CD8-positive, alpha-beta memory T cell (primary cell): ENCODE measurements at regions not wholly inside any gene's neighbourhood (a gene's known extent, or its start where the extent isn't known, plus 50 kb on each side); places are given as distances from the start of the nearest gene placed in this dataset.

Source experiments
- CTCF ChIA-PET: fragments of 350-600 bp; sonication (Branson Sonifier 250); formaldehyde crosslinking; loops from one replicate; lab custom pipeline; 2021; ENCODE audit warnings: antibody characterized with exemption; lab: Charles Lee
- POLR2A ChIA-PET: fragments of 350-600 bp; sonication (Branson Sonifier 250); formaldehyde crosslinking; loops from one replicate; lab custom pipeline; 2021; ENCODE audit warnings: antibody characterized with exemption; lab: Charles Lee
- DNase-seq, 5 donors: peaks; one replicate each; pipeline versions ENCODE4 v3.0.0 to v3.0.0-alpha.2; 2020 to 2022; ENCODE audit warnings: mixed read lengths in 1 of 5
- H3K27ac ChIP-seq: one replicate; pipeline ENCODE4 v1.7.0; 2013; ENCODE audit warnings: low read depth, mild to moderate bottlenecking, low read length, moderate library complexity
- H3K27me3 ChIP-seq: 2 replicates; pipeline ENCODE4 v1.7.0; 2013; ENCODE audit warnings: low read length, mild to moderate bottlenecking; ENCODE audit not compliant: insufficient read depth, poor library complexity, severe bottlenecking
- H3K36me3 ChIP-seq: 2 replicates; pipeline ENCODE4 v1.7.0; 2013; ENCODE audit warnings: mild to moderate bottlenecking, low read length, moderate library complexity; ENCODE audit not compliant: insufficient read depth
- H3K4me1 ChIP-seq: 2 replicates; pipeline ENCODE4 v1.7.0; 2013; ENCODE audit warnings: mild to moderate bottlenecking, low read length, moderate library complexity; ENCODE audit not compliant: insufficient read depth
- H3K4me3 ChIP-seq: 2 replicates; pipeline ENCODE4 v1.7.0; 2013; ENCODE audit warnings: mild to moderate bottlenecking, low read length
- H3K9me3 ChIP-seq: 2 replicates; pipeline ENCODE4 v1.7.0; 2013; ENCODE audit warnings: mild to moderate bottlenecking, low read length
- H3K27ac Mint-ChIP-seq, 8 donors: one replicate each; pipeline ENCODE4 v1.8.0; 2020 to 2021; ENCODE audit warnings: mixed read lengths in 8 of 8, mild to moderate bottlenecking in 6 of 8, inconsistent platforms in 3 of 8, moderate library complexity in 3 of 8
- H3K27me3 Mint-ChIP-seq, 2 donors: one replicate each; pipeline ENCODE4 v1.8.0; 2020 to 2021; ENCODE audit warnings: mixed read lengths in 2 of 2, mild to moderate bottlenecking in 1 of 2, moderate library complexity in 1 of 2
- H3K36me3 Mint-ChIP-seq, 3 donors: one replicate each; pipeline ENCODE4 v1.8.0; 2020 to 2021; ENCODE audit warnings: mixed read lengths in 3 of 3, inconsistent platforms in 1 of 3, mild to moderate bottlenecking in 1 of 3
- H3K4me1 Mint-ChIP-seq, 3 donors: one replicate each; pipeline ENCODE4 v1.8.0; 2020 to 2021; ENCODE audit warnings: mixed read lengths in 3 of 3, inconsistent platforms in 1 of 3, mild to moderate bottlenecking in 1 of 3
- H3K4me3 Mint-ChIP-seq, 7 donors: one replicate each; pipeline ENCODE4 v1.8.0; 2020 to 2021; ENCODE audit warnings: mixed read lengths in 7 of 7, mild to moderate bottlenecking in 6 of 7, moderate library complexity in 4 of 7, inconsistent platforms in 2 of 7
- H3K9me3 Mint-ChIP-seq, 5 donors: one replicate each; pipeline ENCODE4 v1.8.0; 2020 to 2022; ENCODE audit warnings: mixed read lengths in 5 of 5, mild to moderate bottlenecking in 3 of 5, moderate library complexity in 2 of 5, inconsistent platforms in 1 of 5

DNA sequence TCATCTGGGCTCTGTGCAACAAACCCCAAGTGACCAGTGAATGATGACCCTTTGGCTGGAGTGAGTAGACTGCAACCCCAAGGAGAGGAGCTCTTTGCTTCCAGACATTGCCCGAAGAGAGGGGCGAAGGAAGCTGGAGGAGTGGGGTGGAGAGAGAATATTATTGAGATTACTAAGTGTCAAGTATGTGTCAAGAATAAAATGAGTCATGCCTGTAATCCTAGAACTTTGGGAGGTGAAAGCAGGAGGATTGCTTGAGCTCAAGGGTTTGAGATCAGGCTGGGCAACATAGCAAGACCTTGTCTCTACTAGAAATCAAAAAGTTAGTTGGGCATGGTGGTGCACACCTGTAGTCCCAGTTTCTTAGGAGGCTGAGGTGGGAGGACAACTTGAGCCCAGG is 142.0 kb upstream of the CCL2 start:
- H3K9me3 Mint-ChIP-seq: peaks cover 0 to 2% (median 0%) of the 10 kb centered on the region in 5 donors
- no peaks in the 10 kb centered on the region for H3K4me1 Mint-ChIP-seq
- H3K27ac ChIP-seq: no peak overlapping the region
- no peak for DNase-seq
- peaks cover 15 to 52% of the 10 kb centered on the region in 2 donors for H3K27me3 Mint-ChIP-seq
- H3K4me3 ChIP-seq: no peak overlapping the region
- H3K27ac Mint-ChIP-seq: no peak overlapping the region
- ChIA-PET POLR2A (no interaction called here), CTCF (no interaction called here)
- no peaks in the 10 kb centered on the region for H3K4me1 ChIP-seq
- H3K4me3 Mint-ChIP-seq: no peak overlapping the region
- H3K36me3 ChIP-seq: no peaks in the 10 kb centered on the region
- no peaks in the 10 kb centered on the region for H3K36me3 Mint-ChIP-seq
- no peaks in the 10 kb centered on the region for H3K27me3 ChIP-seq
- H3K9me3 ChIP-seq: no peaks in the 10 kb centered on the region

GRCh38 chr17:34114174-34114573 is 140.9 kb upstream of the CCL2 start:
- no peak overlapping the region for H3K4me3 Mint-ChIP-seq
- DNase-seq: no peak
- no peak overlapping the region for H3K27ac ChIP-seq
- H3K36me3 ChIP-seq: no peaks in the 10 kb centered on the region
- peaks cover 0 to under 1% (median 0%) of the 10 kb centered on the region in 5 donors for H3K9me3 Mint-ChIP-seq
- no peaks in the 10 kb centered on the region for H3K4me1 ChIP-seq
- H3K27me3 ChIP-seq: no peaks in the 10 kb centered on the region
- H3K27me3 Mint-ChIP-seq: peaks cover 15 to 53% of the 10 kb centered on the region in 2 donors
- no peaks in the 10 kb centered on the region for H3K36me3 Mint-ChIP-seq
- no peaks in the 10 kb centered on the region for H3K9me3 ChIP-seq
- ChIA-PET CTCF (no interaction called here), POLR2A (no interaction called here)
- no peak overlapping the region for H3K27ac Mint-ChIP-seq
- H3K4me1 Mint-ChIP-seq: no peaks in the 10 kb centered on the region
- no peak overlapping the region for H3K4me3 ChIP-seq

DNA sequence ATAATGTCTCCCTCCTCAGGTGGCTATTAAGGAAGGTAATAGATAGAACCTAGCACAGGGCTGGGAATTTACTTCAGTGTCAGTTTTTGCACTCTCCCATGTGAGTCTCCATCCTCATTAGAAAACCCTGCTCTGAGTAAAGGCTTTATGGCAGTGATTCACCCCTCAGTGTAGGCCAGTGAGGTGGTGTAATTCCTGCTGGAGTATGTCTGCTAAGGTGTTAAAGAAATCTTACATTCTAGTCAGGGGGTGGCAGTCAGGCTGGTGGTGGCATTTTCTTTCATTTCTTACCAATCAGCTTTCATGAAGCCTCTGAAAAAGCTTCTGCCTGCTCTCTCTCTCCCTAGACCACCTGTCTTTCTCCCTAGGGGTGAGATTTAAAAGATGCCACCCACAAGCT is 138.8 kb upstream of the CCL2 start:
- Histone ChIP-seq H3K4me3 (no peak overlapping the region), H3K9me3 (no peaks in the 10 kb centered on the region), H3K27me3 (no peaks in the 10 kb centered on the region), H3K4me1 (no peaks in the 10 kb centered on the region), H3K27ac (no peak overlapping the region), H3K36me3 (no peaks in the 10 kb centered on the region)
- Mint-ChIP-seq H3K27me3 (peaks cover 8 to 44% of the 10 kb centered on the region in 2 donors), H3K27ac (no peak overlapping the region), H3K4me1 (no peaks in the 10 kb centered on the region), H3K36me3 (no peaks in the 10 kb centered on the region), H3K4me3 (no peak overlapping the region), H3K9me3 (peaks cover 0 to 2% (median 0%) of the 10 kb centered on the region in 5 donors)
- ChIA-PET CTCF (no interaction called here), POLR2A (no interaction called here)
- DNase-seq: no peak

GRCh38 chr17:34117332-34117731 is 137.8 kb upstream of the CCL2 start:
- Histone ChIP-seq H3K4me3 (no peak overlapping the region), H3K36me3 (no peaks in the 10 kb centered on the region), H3K27me3 (no peaks in the 10 kb centered on the region), H3K27ac (no peak overlapping the region), H3K9me3 (no peaks in the 10 kb centered on the region), H3K4me1 (no peaks in the 10 kb centered on the region)
- H3K36me3 Mint-ChIP-seq: no peaks in the 10 kb centered on the region
- H3K9me3 Mint-ChIP-seq: peaks cover 0 to 2% (median 0%) of the 10 kb centered on the region in 5 donors
- H3K4me1 Mint-ChIP-seq: no peaks in the 10 kb centered on the region
- peaks cover 9 to 46% of the 10 kb centered on the region in 2 donors for H3K27me3 Mint-ChIP-seq
- CTCF ChIA-PET: no interaction called here
- POLR2A ChIA-PET: no interaction called here
- no peak for DNase-seq
- no peak overlapping the region for H3K4me3 Mint-ChIP-seq
- no peak overlapping the region for H3K27ac Mint-ChIP-seq

GRCh38 chr17:34117811-34118210 is 137.3 kb upstream of the CCL2 start:
- Histone ChIP-seq H3K27me3 (no peaks in the 10 kb centered on the region), H3K4me1 (no peaks in the 10 kb centered on the region), H3K36me3 (no peaks in the 10 kb centered on the region), H3K4me3 (no peak overlapping the region), H3K27ac (no peak overlapping the region), H3K9me3 (no peaks in the 10 kb centered on the region)
- DNase-seq: no peak
- H3K27me3 Mint-ChIP-seq: peaks cover 8 to 43% of the 10 kb centered on the region in 2 donors
- no peak overlapping the region for H3K27ac Mint-ChIP-seq
- H3K9me3 Mint-ChIP-seq: peaks cover 0 to 2% (median 0%) of the 10 kb centered on the region in 5 donors
- CTCF ChIA-PET: no interaction called here
- H3K4me3 Mint-ChIP-seq: no peak overlapping the region
- POLR2A ChIA-PET: no interaction called here
- no peaks in the 10 kb centered on the region for H3K36me3 Mint-ChIP-seq
- H3K4me1 Mint-ChIP-seq: no peaks in the 10 kb centered on the region

GRCh38 chr17:34118564-34118963 is 136.5 kb upstream of the CCL2 start:
- H3K4me3 Mint-ChIP-seq: no peak overlapping the region
- Histone ChIP-seq H3K4me3 (no peak overlapping the region), H3K36me3 (no peaks in the 10 kb centered on the region), H3K27ac (no peak overlapping the region), H3K9me3 (no peaks in the 10 kb centered on the region), H3K4me1 (no peaks in the 10 kb centered on the region), H3K27me3 (no peaks in the 10 kb centered on the region)
- peaks cover 7 to 40% of the 10 kb centered on the region in 2 donors for H3K27me3 Mint-ChIP-seq
- no peak overlapping the region for H3K27ac Mint-ChIP-seq
- no peaks in the 10 kb centered on the region for H3K36me3 Mint-ChIP-seq
- CTCF ChIA-PET: no interaction called here
- H3K9me3 Mint-ChIP-seq: peaks cover 0 to 2% (median 0%) of the 10 kb centered on the region in 5 donors
- no peaks in the 10 kb centered on the region for H3K4me1 Mint-ChIP-seq
- POLR2A ChIA-PET: no interaction called here
- DNase-seq: no peak

- H3K36me3 ChIP-seq: no peaks in the 10 kb centered on the region
- H3K4me1 ChIP-seq: no peaks in the 10 kb centered on the region
- peaks cover 10 to 39% of the 10 kb centered on the region in 2 donors for H3K27me3 Mint-ChIP-seq
- H3K4me3 Mint-ChIP-seq: no peak overlapping the region
- CTCF ChIA-PET: no interaction called here
- H3K36me3 Mint-ChIP-seq: no peaks in the 10 kb centered on the region
- no peak for DNase-seq
- no peaks in the 10 kb centered on the region for H3K4me1 Mint-ChIP-seq
- no peak overlapping the region for H3K27ac Mint-ChIP-seq
- peaks cover 0 to 2% (median 0%) of the 10 kb centered on the region in 5 donors for H3K9me3 Mint-ChIP-seq
- no peak overlapping the region for H3K27ac ChIP-seq
- no peak overlapping the region for H3K4me3 ChIP-seq
- H3K9me3 ChIP-seq: no peaks in the 10 kb centered on the region
- POLR2A ChIA-PET: no interaction called here
- no peaks in the 10 kb centered on the region for H3K27me3 ChIP-seq
These were observed 133.8 kb upstream of the CCL2 start for GRCh38 chr17:34121311-34121710.

GRCh38 chr17:34122515-34122914 is 132.6 kb upstream of the CCL2 start:
- no peaks in the 10 kb centered on the region for H3K27me3 ChIP-seq
- no peaks in the 10 kb centered on the region for H3K36me3 Mint-ChIP-seq
- no peak overlapping the region for H3K27ac Mint-ChIP-seq
- no peaks in the 10 kb centered on the region for H3K9me3 ChIP-seq
- no peaks in the 10 kb centered on the region for H3K36me3 ChIP-seq
- POLR2A ChIA-PET: no interaction called here
- H3K4me1 Mint-ChIP-seq: no peaks in the 10 kb centered on the region
- no peak overlapping the region for H3K4me3 ChIP-seq
- peaks cover 0 to 2% (median 0%) of the 10 kb centered on the region in 5 donors for H3K9me3 Mint-ChIP-seq
- H3K4me3 Mint-ChIP-seq: no peak overlapping the region
- no peaks in the 10 kb centered on the region for H3K4me1 ChIP-seq
- H3K27ac ChIP-seq: no peak overlapping the region
- no peak for DNase-seq
- H3K27me3 Mint-ChIP-seq: peaks cover 10 to 41% of the 10 kb centered on the region in 2 donors
- CTCF ChIA-PET: interaction anchor here (0.9 kb wide), 1 partner anchor 33 kb away, joined by 3 read pairs; no protein-coding TSS in a partner anchor

DNA sequence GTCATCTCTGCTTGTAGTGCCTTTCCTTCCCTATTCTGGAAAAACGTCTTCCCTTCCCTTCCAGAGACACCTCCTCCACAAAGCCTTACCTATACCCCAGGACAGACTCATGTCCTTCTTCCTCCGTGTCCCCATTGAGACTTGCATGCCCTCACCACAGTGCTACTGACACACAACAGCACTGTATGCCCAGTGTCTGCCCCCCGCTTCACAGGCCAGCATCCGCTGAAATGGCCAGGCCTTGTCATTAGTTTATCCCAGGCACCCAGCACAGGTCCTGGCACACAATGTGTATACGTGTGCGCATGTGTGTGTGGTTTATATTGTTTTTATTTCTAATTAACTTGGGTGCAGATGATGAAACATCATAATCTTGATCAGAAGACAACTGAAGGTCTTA is 130.1 kb upstream of the CCL2 start:
- H3K9me3 ChIP-seq: no peaks in the 10 kb centered on the region
- H3K27me3 Mint-ChIP-seq: peaks cover 8 to 43% of the 10 kb centered on the region in 2 donors
- no peaks in the 10 kb centered on the region for H3K36me3 ChIP-seq
- no peaks in the 10 kb centered on the region for H3K4me1 Mint-ChIP-seq
- H3K27ac ChIP-seq: no peak overlapping the region
- ChIA-PET POLR2A (no interaction called here), CTCF (no interaction called here)
- H3K4me3 ChIP-seq: no peak overlapping the region
- no peak for DNase-seq
- no peaks in the 10 kb centered on the region for H3K27me3 ChIP-seq
- no peaks in the 10 kb centered on the region for H3K4me1 ChIP-seq
- H3K4me3 Mint-ChIP-seq: no peak overlapping the region
- H3K36me3 Mint-ChIP-seq: no peaks in the 10 kb centered on the region
- H3K9me3 Mint-ChIP-seq: peaks cover 0 to 2% (median 0%) of the 10 kb centered on the region in 5 donors
- H3K27ac Mint-ChIP-seq: no peak overlapping the region
